ENCODE measurements at regions not wholly inside any gene's neighbourhood (a gene's known extent, or its start where the extent isn't known, plus 50 kb on each side); places are given as distances from the start of the nearest gene placed in this dataset.

- H3K27ac ChIP-seq (ENCODE audit: low read depth, low read length) = no peak overlapping the region
- no peaks in the 10 kb centered on the region for H3K27me3 ChIP-seq (ENCODE audit: control insufficient read depth, insufficient read depth, low read length)
- H3K4me1 ChIP-seq (ENCODE audit: control insufficient read depth, insufficient read depth, low read length) = no peaks in the 10 kb centered on the region
- H3K9ac ChIP-seq (ENCODE audit: low read length) = no peak overlapping the region
- H3K4me3 ChIP-seq (ENCODE audit: low read length) = no peak overlapping the region
- H3K36me3 ChIP-seq (ENCODE audit: control insufficient read depth, insufficient read depth, low read length) = no peaks in the 10 kb centered on the region
These were observed 565.5 kb downstream of the BRD1 start for GRCh38 chr22:49262167-49262566.

GRCh38 chr22:49261616-49262015 is 566.1 kb downstream of the BRD1 start:
- no peak overlapping the region for H3K9ac ChIP-seq (ENCODE audit: low read length)
- no peaks in the 10 kb centered on the region for H3K27me3 ChIP-seq (ENCODE audit: control insufficient read depth, insufficient read depth, low read length)
- H3K27ac ChIP-seq (ENCODE audit: low read depth, low read length) = no peak overlapping the region
- no peak overlapping the region for H3K4me3 ChIP-seq (ENCODE audit: low read length)
- no peaks in the 10 kb centered on the region for H3K36me3 ChIP-seq (ENCODE audit: control insufficient read depth, insufficient read depth, low read length)
- no peaks in the 10 kb centered on the region for H3K4me1 ChIP-seq (ENCODE audit: control insufficient read depth, insufficient read depth, low read length)

- Histone ChIP-seq H3K36me3 (ENCODE audit: control insufficient read depth, insufficient read depth, low read length) (no peaks in the 10 kb centered on the region), H3K4me1 (ENCODE audit: control insufficient read depth, insufficient read depth, low read length) (no peaks in the 10 kb centered on the region), H3K27me3 (ENCODE audit: control insufficient read depth, insufficient read depth, low read length) (no peaks in the 10 kb centered on the region), H3K27ac (ENCODE audit: low read depth, low read length) (no peak overlapping the region), H3K4me3 (ENCODE audit: low read length) (no peak overlapping the region), H3K9ac (ENCODE audit: low read length) (no peak overlapping the region)
These were observed 566.7 kb downstream of the BRD1 start for GRCh38 chr22:49260681-49261580.

- H3K9ac ChIP-seq (ENCODE audit: low read length) = no peak overlapping the region
- no peaks in the 10 kb centered on the region for H3K27me3 ChIP-seq (ENCODE audit: control insufficient read depth, insufficient read depth, low read length)
- no peaks in the 10 kb centered on the region for H3K36me3 ChIP-seq (ENCODE audit: control insufficient read depth, insufficient read depth, low read length)
- no peak overlapping the region for H3K27ac ChIP-seq (ENCODE audit: low read depth, low read length)
- no peak overlapping the region for H3K4me3 ChIP-seq (ENCODE audit: low read length)
- H3K4me1 ChIP-seq (ENCODE audit: control insufficient read depth, insufficient read depth, low read length) = no peaks in the 10 kb centered on the region
These were observed 567.6 kb downstream of the BRD1 start for GRCh38 chr22:49259839-49260615.

- Histone ChIP-seq H3K27ac (ENCODE audit: low read depth, low read length) (no peak overlapping the region), H3K27me3 (ENCODE audit: control insufficient read depth, insufficient read depth, low read length) (no peaks in the 10 kb centered on the region), H3K36me3 (ENCODE audit: control insufficient read depth, insufficient read depth, low read length) (no peaks in the 10 kb centered on the region), H3K4me3 (ENCODE audit: low read length) (no peak overlapping the region), H3K4me1 (ENCODE audit: control insufficient read depth, insufficient read depth, low read length) (no peaks in the 10 kb centered on the region), H3K9ac (ENCODE audit: low read length) (no peak overlapping the region)
These were observed 569.3 kb downstream of the BRD1 start for GRCh38 chr22:49258107-49259010.

- H3K4me3 ChIP-seq (ENCODE audit: low read length) = no peak overlapping the region
- no peaks in the 10 kb centered on the region for H3K27me3 ChIP-seq (ENCODE audit: control insufficient read depth, insufficient read depth, low read length)
- no peak overlapping the region for H3K9ac ChIP-seq (ENCODE audit: low read length)
- no peaks in the 10 kb centered on the region for H3K36me3 ChIP-seq (ENCODE audit: control insufficient read depth, insufficient read depth, low read length)
- no peaks in the 10 kb centered on the region for H3K4me1 ChIP-seq (ENCODE audit: control insufficient read depth, insufficient read depth, low read length)
- no peak overlapping the region for H3K27ac ChIP-seq (ENCODE audit: low read depth, low read length)
These were observed 570.1 kb downstream of the BRD1 start for GRCh38 chr22:49257551-49257961.

- Histone ChIP-seq H3K4me1 (ENCODE audit: control insufficient read depth, insufficient read depth, low read length) (no peaks in the 10 kb centered on the region), H3K36me3 (ENCODE audit: control insufficient read depth, insufficient read depth, low read length) (no peaks in the 10 kb centered on the region), H3K27me3 (ENCODE audit: control insufficient read depth, insufficient read depth, low read length) (no peaks in the 10 kb centered on the region), H3K4me3 (ENCODE audit: low read length) (no peak overlapping the region), H3K9ac (ENCODE audit: low read length) (no peak overlapping the region), H3K27ac (ENCODE audit: low read depth, low read length) (no peak overlapping the region)
These were observed 571.8 kb downstream of the BRD1 start for GRCh38 chr22:49255741-49256318.

- H3K4me1 ChIP-seq (ENCODE audit: control insufficient read depth, insufficient read depth, low read length) = no peaks in the 10 kb centered on the region
- H3K27me3 ChIP-seq (ENCODE audit: control insufficient read depth, insufficient read depth, low read length) = no peaks in the 10 kb centered on the region
These were observed 572.5 kb downstream of the BRD1 start for GRCh38 chr22:49255154-49255553.

GRCh38 chr22:49253656-49254055 is 574.0 kb downstream of the BRD1 start:
- no peaks in the 10 kb centered on the region for H3K36me3 ChIP-seq (ENCODE audit: control insufficient read depth, insufficient read depth, low read length)
- no peak overlapping the region for H3K9ac ChIP-seq (ENCODE audit: low read length)
- H3K4me1 ChIP-seq (ENCODE audit: control insufficient read depth, insufficient read depth, low read length) = no peaks in the 10 kb centered on the region
- H3K27me3 ChIP-seq (ENCODE audit: control insufficient read depth, insufficient read depth, low read length) = no peaks in the 10 kb centered on the region
- no peak overlapping the region for H3K27ac ChIP-seq (ENCODE audit: low read depth, low read length)
- H3K4me3 ChIP-seq (ENCODE audit: low read length) = no peak overlapping the region

More at GRCh38 chr22:49255154-49255553, 572.5 kb downstream of the BRD1 start:
- Histone ChIP-seq H3K9ac (ENCODE audit: low read length) (no peak overlapping the region), H3K27ac (ENCODE audit: low read depth, low read length) (no peak overlapping the region), H3K4me3 (ENCODE audit: low read length) (no peak overlapping the region), H3K36me3 (ENCODE audit: control insufficient read depth, insufficient read depth, low read length) (no peaks in the 10 kb centered on the region)

GRCh38 chr22:49251371-49251770 is 576.3 kb downstream of the BRD1 start:
- Histone ChIP-seq H3K36me3 (ENCODE audit: control insufficient read depth, insufficient read depth, low read length) (no peaks in the 10 kb centered on the region), H3K27ac (ENCODE audit: low read depth, low read length) (no peak overlapping the region), H3K4me3 (ENCODE audit: low read length) (no peak overlapping the region), H3K4me1 (ENCODE audit: control insufficient read depth, insufficient read depth, low read length) (no peaks in the 10 kb centered on the region), H3K9ac (ENCODE audit: low read length) (no peak overlapping the region), H3K27me3 (ENCODE audit: control insufficient read depth, insufficient read depth, low read length) (no peaks in the 10 kb centered on the region)

GRCh38 chr22:49247194-49247924 is 580.3 kb downstream of the BRD1 start:
- Histone ChIP-seq H3K27me3 (ENCODE audit: control insufficient read depth, insufficient read depth, low read length) (no peaks in the 10 kb centered on the region), H3K4me1 (ENCODE audit: control insufficient read depth, insufficient read depth, low read length) (no peaks in the 10 kb centered on the region), H3K4me3 (ENCODE audit: low read length) (no peak overlapping the region), H3K9ac (ENCODE audit: low read length) (no peak overlapping the region), H3K27ac (ENCODE audit: low read depth, low read length) (no peak overlapping the region), H3K36me3 (ENCODE audit: control insufficient read depth, insufficient read depth, low read length) (no peaks in the 10 kb centered on the region)
